ENCODE measurements at regions not wholly inside any gene's neighbourhood (a gene's known extent, or its start where the extent isn't known, plus 50 kb on each side); places are given as distances from the start of the nearest gene placed in this dataset.
"Not testable (repeated sequence)": the region's sequence is repeated elsewhere in the genome, so short reads cannot be mapped to it uniquely, and the experiment has no call there.

GRCh38 chr2:168300460-168300859 is 53.1 kb upstream of the STK39 start:
- no peak for DNase-seq (ENCODE audit: low read depth in 4 of 4, low spot score in 3 of 4)

- no peak for DNase-seq (ENCODE audit: low read depth in 4 of 4, low spot score in 3 of 4)
Observed at GRCh38 chr2:168304024-168304681, 56.8 kb upstream of the STK39 start.

DNA sequence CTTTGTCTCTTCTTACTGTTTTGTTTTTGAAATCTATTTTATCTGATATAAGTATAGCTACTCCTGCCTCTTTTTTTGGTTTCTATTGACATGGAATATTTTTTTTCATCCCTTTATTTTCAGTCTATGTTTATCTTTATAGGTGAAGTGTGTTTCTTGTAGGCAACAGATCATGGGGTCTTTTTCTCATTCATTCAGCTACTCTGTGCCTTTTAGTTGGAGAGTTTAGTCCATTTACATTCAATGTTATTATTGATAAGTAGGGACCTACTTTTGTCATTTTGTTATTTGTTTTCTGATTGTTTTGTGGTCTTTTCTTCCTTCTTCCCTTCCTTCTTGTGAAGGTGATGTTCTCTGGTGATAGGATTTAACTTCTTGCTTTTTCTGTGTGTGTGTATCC is 60.0 kb upstream of the STK39 start:
- DNase-seq (ENCODE audit: low read depth in 4 of 4, low spot score in 3 of 4): no peak

GRCh38 chr2:168310580-168310979 is 63.2 kb upstream of the STK39 start:
- no peak for DNase-seq (ENCODE audit: low read depth in 4 of 4, low spot score in 3 of 4)

DNA sequence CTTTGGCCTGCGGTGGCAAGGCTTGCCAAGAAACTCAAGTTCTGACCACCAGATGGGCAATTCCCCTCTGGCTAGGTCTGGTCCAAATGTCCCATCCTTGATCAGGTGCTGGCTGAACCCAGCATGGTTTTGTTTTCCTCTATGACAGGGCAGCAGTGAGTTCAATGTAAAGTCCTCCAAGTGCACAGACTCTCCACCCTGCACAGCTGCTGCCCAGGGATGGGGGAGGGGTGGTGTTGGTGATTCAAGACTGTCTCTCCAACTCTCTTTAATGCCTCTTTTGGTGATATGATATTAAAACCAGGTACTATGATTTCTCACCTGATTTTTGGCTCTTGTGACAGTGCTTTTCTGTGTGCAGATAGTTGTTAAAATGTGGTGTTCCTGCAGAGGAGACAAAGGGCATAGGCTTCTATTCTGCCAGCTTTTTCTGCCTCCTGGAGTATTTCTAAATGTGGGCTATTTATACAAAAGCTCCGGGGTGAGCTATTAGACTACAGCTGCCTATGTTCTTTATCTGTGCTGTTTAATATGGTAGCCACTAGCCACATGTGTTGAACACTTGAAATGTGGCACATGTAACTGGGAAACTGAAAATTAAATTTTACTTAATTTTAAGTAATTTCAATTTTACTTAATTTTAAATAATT is 64.0 kb upstream of the STK39 start:
- DNase-seq (ENCODE audit: low read depth in 4 of 4, low spot score in 3 of 4): no peak

- no peak for DNase-seq (ENCODE audit: low read depth in 4 of 4, low spot score in 3 of 4)
Observed at GRCh38 chr2:168312036-168312822, 64.8 kb upstream of the STK39 start.

- no peak for DNase-seq (ENCODE audit: low read depth in 4 of 4, low spot score in 3 of 4)
Observed at GRCh38 chr2:168314236-168314635, 66.8 kb upstream of the STK39 start.

GRCh38 chr2:168315331-168316072 is 68.1 kb upstream of the STK39 start:
- DNase-seq (ENCODE audit: low read depth in 4 of 4, low spot score in 3 of 4): no peak

DNA sequence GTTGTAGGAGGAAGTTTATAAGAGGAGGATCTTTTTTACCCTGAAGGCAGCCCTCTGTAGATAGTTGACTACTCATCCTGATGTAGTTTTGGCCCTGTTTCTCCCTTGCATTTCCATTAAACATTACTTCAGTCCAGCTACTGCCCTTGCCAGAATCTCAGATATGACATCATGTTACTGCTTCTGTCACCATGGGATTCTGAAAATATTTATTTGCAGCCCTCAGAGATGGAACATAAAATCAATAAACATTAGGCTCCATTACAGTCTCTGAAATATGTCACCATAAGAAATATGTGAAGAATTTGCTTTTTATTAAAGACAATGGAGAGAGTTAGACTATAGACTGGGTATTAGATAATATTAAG is 68.7 kb upstream of the STK39 start:
- no peak for DNase-seq (ENCODE audit: low read depth in 4 of 4, low spot score in 3 of 4)

DNA sequence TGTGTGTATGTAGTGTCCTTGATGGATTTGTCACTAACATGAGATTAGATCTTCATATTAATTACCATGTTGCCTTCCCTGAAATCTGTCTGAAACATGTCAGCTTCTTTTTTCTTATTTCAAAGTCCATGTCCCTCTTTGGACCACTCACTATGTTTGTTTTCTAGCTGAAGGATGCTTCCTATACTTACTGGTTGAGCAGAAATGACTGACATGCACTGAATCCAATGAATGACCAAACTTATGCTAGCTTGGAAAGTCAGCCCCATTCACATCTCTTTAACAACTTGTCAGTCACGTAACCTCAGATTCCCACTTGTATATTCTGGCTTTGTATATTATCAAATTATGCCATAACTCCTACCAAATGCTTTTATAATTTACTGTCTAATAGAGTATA is 69.9 kb upstream of the STK39 start:
- DNase-seq (ENCODE audit: low read depth in 4 of 4, low spot score in 3 of 4): no peak

- DNase-seq (ENCODE audit: low read depth in 4 of 4, low spot score in 3 of 4): no peak
Observed at GRCh38 chr2:168320267-168320666, 72.9 kb upstream of the STK39 start.

GRCh38 chr2:168322325-168323007 is 75.1 kb upstream of the STK39 start:
- DNase-seq (ENCODE audit: low read depth in 4 of 4, low spot score in 3 of 4): no peak

DNA sequence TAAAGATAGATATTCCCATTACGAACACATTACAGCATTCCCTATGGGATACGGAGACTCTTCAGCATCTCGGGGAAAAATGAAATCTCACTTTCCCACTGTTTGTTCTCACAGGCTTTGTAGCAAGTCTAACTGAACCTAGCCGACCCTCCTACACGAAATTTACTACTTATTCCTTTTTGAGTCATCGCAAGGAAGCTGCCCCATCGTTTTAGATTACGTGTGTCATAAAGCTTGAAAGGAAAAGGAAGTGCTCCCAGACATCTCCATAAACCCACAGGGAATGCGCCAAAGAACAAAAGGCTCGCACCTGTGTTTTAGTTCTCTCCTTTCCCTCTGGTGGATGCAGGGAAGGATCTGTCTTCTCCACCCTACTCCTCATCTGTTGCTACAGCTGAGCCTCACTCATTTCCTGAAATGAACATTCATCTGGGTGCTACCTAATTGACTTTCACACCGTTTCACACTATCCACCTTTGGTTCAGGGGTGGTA is 76.2 kb upstream of the STK39 start:
- DNase-seq (ENCODE audit: low read depth in 4 of 4, low spot score in 3 of 4): no peak

DNA sequence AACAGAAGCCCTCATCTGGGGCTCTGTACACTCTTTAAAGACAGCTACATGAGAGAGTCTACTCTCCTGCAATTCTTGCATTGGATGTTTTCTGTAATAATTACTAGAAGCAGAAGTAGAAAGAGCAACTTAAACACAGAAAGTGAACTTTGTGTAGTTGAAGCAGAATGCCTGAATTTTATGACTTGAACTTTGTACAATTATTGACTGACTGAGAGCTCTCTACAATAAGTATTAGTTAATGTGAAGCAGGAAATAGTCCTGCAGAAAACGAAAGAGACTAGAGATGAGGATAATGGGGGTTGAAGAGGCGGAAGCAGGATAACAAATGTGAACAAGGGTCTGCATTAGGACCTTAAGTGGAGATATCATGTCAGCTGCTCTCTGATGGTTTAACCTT is 79.2 kb upstream of the STK39 start:
- no peak for DNase-seq (ENCODE audit: low read depth in 4 of 4, low spot score in 3 of 4)

DNA sequence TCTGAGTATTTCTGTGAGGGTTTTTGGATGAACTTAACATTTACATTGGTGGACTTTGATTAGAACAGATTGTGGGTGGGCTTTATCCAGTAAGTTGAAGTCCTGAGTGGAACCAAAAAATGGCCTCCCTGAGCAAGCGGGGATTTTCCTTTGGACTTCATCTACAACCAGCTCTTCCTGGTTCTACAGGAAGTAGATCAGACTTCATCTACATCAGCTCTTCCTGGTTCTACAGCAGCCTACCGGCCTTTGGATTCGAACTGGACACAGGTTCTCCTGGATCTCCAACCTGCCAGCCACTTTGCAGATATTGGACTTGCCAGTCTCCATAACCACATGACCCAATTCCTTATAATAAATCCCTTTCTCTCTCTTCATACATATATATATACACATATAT is 79.9 kb upstream of the STK39 start:
- DNase-seq (ENCODE audit: low read depth in 4 of 4, low spot score in 3 of 4): no peak

GRCh38 chr2:168328421-168328820 is 81.0 kb upstream of the STK39 start:
- no peak for DNase-seq (ENCODE audit: low read depth in 4 of 4, low spot score in 3 of 4)

- DNase-seq (ENCODE audit: low read depth in 4 of 4, low spot score in 3 of 4): no peak
Observed at GRCh38 chr2:168330624-168331423, 83.4 kb upstream of the STK39 start.

DNA sequence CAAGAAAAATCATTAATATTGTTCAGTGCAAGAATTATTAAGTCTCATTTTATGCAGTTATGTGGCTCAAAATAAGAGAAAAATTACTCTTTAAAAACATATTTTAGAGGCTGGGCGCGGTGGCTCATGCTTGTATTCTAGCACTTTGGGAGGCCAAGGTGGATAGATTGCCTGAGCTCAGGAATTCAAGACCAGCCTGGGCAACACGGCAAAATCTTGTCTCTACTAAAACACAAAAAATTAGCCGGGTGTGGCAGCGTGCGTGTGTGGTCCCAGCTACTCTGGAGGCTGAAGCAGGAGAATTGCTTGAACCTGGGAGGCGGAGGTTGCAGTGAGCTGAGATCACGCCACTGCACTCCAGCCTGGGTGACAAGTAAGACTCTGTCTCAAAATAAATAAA is 87.9 kb upstream of the STK39 start:
- not testable (repeated sequence) for DNase-seq (ENCODE audit: low read depth in 4 of 4, low spot score in 3 of 4)

- no peak for DNase-seq (ENCODE audit: low read depth in 4 of 4, low spot score in 3 of 4)
Observed at GRCh38 chr2:168336786-168337388, 89.5 kb upstream of the STK39 start.

Measured in left renal pelvis (tissue), 4 donors.